Osteocyte (in vitro differentiated cells): ENCODE measurements at regions not wholly inside any gene's neighbourhood (a gene's known extent, or its start where the extent isn't known, plus 50 kb on each side); places are given as distances from the start of the nearest gene placed in this dataset.

ENCODE experiments used
- DNase-seq: peaks from one replicate; pipeline ENCODE4 v3.0.0; 2021; ENCODE audit warnings: mixed read lengths; ENCODE audit not compliant: unreplicated experiment; ENCODE audit errors: extremely low spot score
- H3K27ac Mint-ChIP-seq: one replicate; pipeline ENCODE4 v1.8.0; 2021; ENCODE audit warnings: mild to moderate bottlenecking, mixed read lengths; ENCODE audit not compliant: unreplicated experiment
- H3K27me3 Mint-ChIP-seq: one replicate; pipeline ENCODE4 v1.8.0; 2021; ENCODE audit warnings: mixed read lengths; ENCODE audit not compliant: unreplicated experiment
- H3K36me3 Mint-ChIP-seq: one replicate; pipeline ENCODE4 v1.8.0; 2021; ENCODE audit warnings: mixed read lengths; ENCODE audit not compliant: unreplicated experiment
- H3K4me1 Mint-ChIP-seq: one replicate; pipeline ENCODE4 v1.8.0; 2021; ENCODE audit warnings: mixed read lengths; ENCODE audit not compliant: unreplicated experiment
- H3K4me3 Mint-ChIP-seq: one replicate; pipeline ENCODE4 v1.8.0; 2021; ENCODE audit warnings: mild to moderate bottlenecking, moderate library complexity, mixed read lengths; ENCODE audit not compliant: unreplicated experiment
- H3K9me3 Mint-ChIP-seq: one replicate; pipeline ENCODE4 v1.8.0; 2021; ENCODE audit warnings: mixed read lengths; ENCODE audit not compliant: unreplicated experiment
- TF ChIP-seq, protein P1 (sequence below): fragments of 200-600 bp; sonication (generic); IDR thresholded peaks from 2 replicates; pipeline ENCODE4 v1.5.0; 2021; ENCODE audit warnings: antibody characterized with exemption, mild to moderate bottlenecking, moderate library complexity

DNA sequence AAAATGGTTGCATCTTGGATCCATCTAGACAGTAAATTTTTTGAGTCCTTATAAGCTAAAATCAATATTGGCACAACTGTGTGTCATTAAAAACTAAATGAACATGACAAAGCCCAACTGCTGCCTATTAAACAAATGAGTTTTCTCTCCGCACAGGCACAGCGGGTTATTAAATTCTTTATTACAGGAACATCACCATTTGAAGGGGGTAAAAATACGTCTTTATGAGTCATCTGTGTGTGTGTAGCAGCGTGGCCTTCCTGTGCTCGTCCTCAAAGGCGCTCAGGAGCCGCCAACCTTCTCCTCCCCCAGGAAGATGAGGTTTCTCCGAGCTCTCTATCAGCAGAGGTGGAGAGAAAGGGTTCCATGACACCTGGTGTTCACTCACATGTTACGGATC, 62.6 kb upstream of the SDK2 start:
- Mint-ChIP-seq H3K36me3 (no peaks in the 10 kb centered on the region), H3K9me3 (peaks cover 4% of the 10 kb centered on the region), H3K4me1 (peaks cover 6% of the 10 kb centered on the region), H3K27ac (no peak overlapping the region), H3K4me3 (no peak overlapping the region), H3K27me3 (peaks cover 20% of the 10 kb centered on the region)
- DNase-seq: no peak
- TF ChIP-seq, protein P1, sequence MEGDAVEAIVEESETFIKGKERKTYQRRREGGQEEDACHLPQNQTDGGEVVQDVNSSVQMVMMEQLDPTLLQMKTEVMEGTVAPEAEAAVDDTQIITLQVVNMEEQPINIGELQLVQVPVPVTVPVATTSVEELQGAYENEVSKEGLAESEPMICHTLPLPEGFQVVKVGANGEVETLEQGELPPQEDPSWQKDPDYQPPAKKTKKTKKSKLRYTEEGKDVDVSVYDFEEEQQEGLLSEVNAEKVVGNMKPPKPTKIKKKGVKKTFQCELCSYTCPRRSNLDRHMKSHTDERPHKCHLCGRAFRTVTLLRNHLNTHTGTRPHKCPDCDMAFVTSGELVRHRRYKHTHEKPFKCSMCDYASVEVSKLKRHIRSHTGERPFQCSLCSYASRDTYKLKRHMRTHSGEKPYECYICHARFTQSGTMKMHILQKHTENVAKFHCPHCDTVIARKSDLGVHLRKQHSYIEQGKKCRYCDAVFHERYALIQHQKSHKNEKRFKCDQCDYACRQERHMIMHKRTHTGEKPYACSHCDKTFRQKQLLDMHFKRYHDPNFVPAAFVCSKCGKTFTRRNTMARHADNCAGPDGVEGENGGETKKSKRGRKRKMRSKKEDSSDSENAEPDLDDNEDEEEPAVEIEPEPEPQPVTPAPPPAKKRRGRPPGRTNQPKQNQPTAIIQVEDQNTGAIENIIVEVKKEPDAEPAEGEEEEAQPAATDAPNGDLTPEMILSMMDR: no peak

DNA sequence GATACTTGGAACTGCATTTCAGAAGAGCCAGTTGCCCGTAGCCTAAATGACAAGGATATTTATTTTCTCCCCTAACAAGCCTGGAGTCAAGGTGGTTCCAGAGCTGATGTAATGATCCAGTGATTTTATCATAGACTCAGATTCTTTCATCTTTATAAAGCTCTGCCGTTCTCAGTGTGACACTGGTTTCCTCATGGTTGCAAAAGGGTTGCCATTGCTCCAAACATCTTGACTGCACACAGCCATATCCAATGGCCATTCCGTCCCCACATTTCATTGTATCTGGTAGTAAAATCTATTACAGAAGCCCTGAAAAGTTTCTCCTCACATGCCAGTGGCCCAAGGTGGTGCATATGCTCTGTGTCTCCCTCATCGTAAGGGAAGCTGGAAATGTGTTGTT, 63.1 kb upstream of the SDK2 start:
- DNase-seq: no peak
- Mint-ChIP-seq H3K4me3 (no peak overlapping the region), H3K9me3 (peaks cover 4% of the 10 kb centered on the region), H3K27me3 (peaks cover 24% of the 10 kb centered on the region), H3K36me3 (no peaks in the 10 kb centered on the region), H3K4me1 (peaks cover 6% of the 10 kb centered on the region), H3K27ac (no peak overlapping the region)
- TF ChIP-seq, protein P1: no peak

DNA sequence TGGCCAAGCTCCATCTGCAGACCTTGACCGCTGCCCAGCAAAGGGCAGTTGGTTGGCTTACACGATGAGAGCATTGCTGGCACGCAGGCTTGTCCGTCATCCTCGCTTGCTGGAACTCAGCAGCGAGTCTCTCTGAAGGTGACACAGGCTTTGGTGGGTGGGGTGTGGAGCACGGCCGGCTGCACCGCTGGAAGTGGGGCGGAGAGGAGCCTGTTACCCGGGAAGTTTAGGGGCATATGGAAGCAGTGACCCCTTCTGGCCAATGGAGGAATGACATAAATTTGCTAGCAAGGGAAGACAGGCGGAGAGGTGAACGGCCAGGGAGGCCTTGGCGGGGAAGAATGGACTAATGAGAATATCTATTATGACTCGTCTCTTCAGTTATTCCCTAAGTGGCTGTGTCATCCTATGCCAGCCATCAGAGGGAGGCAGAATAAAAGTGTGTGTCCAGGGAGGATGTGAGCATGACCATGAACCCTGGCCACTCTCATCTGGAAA, 65.9 kb upstream of the SDK2 start:
- peak; percentile 87 for DNase-seq
- peaks cover 34% of the 10 kb centered on the region for H3K27me3 Mint-ChIP-seq

DNA sequence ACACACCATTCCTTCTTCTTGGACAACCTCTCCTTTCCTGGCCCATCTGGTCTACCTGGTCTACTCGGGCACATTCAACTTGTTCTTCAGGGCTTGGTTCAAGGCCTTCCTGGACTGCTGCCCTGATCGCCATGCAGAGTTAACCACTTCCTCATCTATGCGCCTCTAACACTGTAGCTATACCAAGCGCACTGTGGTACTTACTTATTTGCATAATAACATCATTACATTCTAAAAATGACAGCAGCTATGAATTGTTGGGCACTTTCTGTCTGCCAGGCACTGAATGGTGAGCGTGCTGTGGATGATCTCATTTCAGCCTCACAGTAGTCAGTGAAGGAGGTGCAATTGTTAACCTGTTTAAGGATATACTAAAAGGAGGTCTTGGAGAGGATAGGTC, 66.9 kb upstream of the SDK2 start:
- TF ChIP-seq, protein P1: no peak
- Mint-ChIP-seq H3K4me3 (no peak overlapping the region), H3K36me3 (no peaks in the 10 kb centered on the region), H3K9me3 (peaks cover 4% of the 10 kb centered on the region), H3K27ac (no peak overlapping the region), H3K27me3 (peaks cover 41% of the 10 kb centered on the region), H3K4me1 (no peaks in the 10 kb centered on the region)
- DNase-seq: no peak

More for the DNA sequence above, 65.9 kb upstream of the SDK2 start:
- Mint-ChIP-seq H3K4me1 (peaks cover 6% of the 10 kb centered on the region), H3K36me3 (no peaks in the 10 kb centered on the region), H3K9me3 (peaks cover 4% of the 10 kb centered on the region), H3K4me3 (no peak overlapping the region), H3K27ac (no peak overlapping the region)
- TF ChIP-seq, protein P1: peak; percentile 89

DNA sequence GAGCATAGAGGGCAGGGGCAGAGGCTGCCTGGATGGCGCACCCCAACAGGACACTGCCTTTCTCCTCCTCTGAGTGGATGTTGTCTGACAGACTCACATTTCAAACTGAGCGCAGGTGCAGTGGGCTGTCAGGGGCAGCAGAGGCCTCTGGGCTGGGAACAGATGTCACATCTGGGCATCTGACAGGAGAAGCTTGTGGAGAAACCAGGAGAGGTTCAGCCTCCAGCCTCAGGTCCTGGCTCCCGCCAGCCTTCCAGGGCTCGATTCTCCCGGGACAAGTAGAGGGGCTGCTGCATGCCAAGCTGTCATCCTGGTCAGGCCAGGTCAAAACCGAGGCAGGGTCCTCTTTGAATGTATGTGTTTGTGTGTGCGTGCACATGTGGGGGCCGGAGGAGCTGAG, 67.7 kb upstream of the SDK2 start:
- Mint-ChIP-seq H3K27ac (no peak overlapping the region), H3K4me3 (no peak overlapping the region), H3K4me1 (no peaks in the 10 kb centered on the region), H3K9me3 (peaks cover 4% of the 10 kb centered on the region), H3K36me3 (no peaks in the 10 kb centered on the region), H3K27me3 (peaks cover 47% of the 10 kb centered on the region)
- TF ChIP-seq, protein P1: no peak
- no peak for DNase-seq
